ENCODE measurements at regions not wholly inside any gene's neighbourhood (a gene's known extent, or its start where the extent isn't known, plus 50 kb on each side); places are given as distances from the start of the nearest gene placed in this dataset.

- Histone ChIP-seq H3K9me3 (no peaks in the 10 kb centered on the region), H3K27ac (peak overlapping the region; percentile 96), H3K4me1 (ENCODE audit: control insufficient read depth in 1 of 2, insufficient read depth in 1 of 2, low read depth in 1 of 2, low read length in 1 of 2) (peaks cover 62 to 72% of the 10 kb centered on the region in 2 experiments), H3K27me3 (no peaks in the 10 kb centered on the region), H3K4me3 (ENCODE audit: low read depth in 1 of 2, low read length in 1 of 2) (peak overlapping the region; percentile 37 to 47), H3K36me3 (no peaks in the 10 kb centered on the region)
- TF ChIP-seq CTCF (IDR thresholded peaks at IDR 0.05), result no peak
Measured at GRCh38 chr2:62303788-62304187, 107.9 kb downstream of the B3GNT2 start.

GRCh38 chr2:62302631-62303435 lies 106.9 kb downstream of the B3GNT2 start:
- H3K9me3 ChIP-seq, result no peaks in the 10 kb centered on the region
- peak overlapping the region; percentile 96 for H3K27ac ChIP-seq
- peak overlapping the region; percentile 37 to 47 for H3K4me3 ChIP-seq (ENCODE audit: low read depth in 1 of 2, low read length in 1 of 2)
- no peaks in the 10 kb centered on the region for H3K36me3 ChIP-seq
- TF ChIP-seq CTCF (IDR thresholded peaks at IDR 0.05), result no peak
- H3K4me1 ChIP-seq (ENCODE audit: control insufficient read depth in 1 of 2, insufficient read depth in 1 of 2, low read depth in 1 of 2, low read length in 1 of 2), result peaks cover 59 to 68% of the 10 kb centered on the region in 2 experiments
- no peaks in the 10 kb centered on the region for H3K27me3 ChIP-seq

GRCh38 chr2:62300925-62301324 lies 105.0 kb downstream of the B3GNT2 start:
- Histone ChIP-seq H3K9me3 (no peaks in the 10 kb centered on the region), H3K4me3 (ENCODE audit: low read depth in 1 of 2, low read length in 1 of 2) (no peak overlapping the region), H3K36me3 (no peaks in the 10 kb centered on the region), H3K27me3 (no peaks in the 10 kb centered on the region), H3K4me1 (ENCODE audit: control insufficient read depth in 1 of 2, insufficient read depth in 1 of 2, low read depth in 1 of 2, low read length in 1 of 2) (peaks cover 40 to 49% of the 10 kb centered on the region in 2 experiments), H3K27ac (no peak overlapping the region)
- no peak for TF ChIP-seq CTCF (IDR thresholded peaks at IDR 0.05)

GRCh38 chr2:62297624-62298010 lies 101.7 kb downstream of the B3GNT2 start:
- Histone ChIP-seq H3K27ac (no peak overlapping the region), H3K4me1 (ENCODE audit: control insufficient read depth in 1 of 2, insufficient read depth in 1 of 2, low read depth in 1 of 2, low read length in 1 of 2) (peaks cover 7 to 16% of the 10 kb centered on the region in 2 experiments), H3K9me3 (no peaks in the 10 kb centered on the region), H3K36me3 (no peaks in the 10 kb centered on the region), H3K4me3 (ENCODE audit: low read depth in 1 of 2, low read length in 1 of 2) (no peak overlapping the region), H3K27me3 (no peaks in the 10 kb centered on the region)
- no peak for TF ChIP-seq CTCF (IDR thresholded peaks at IDR 0.05)

- no peaks in the 10 kb centered on the region for H3K36me3 ChIP-seq
- no peak overlapping the region for H3K27ac ChIP-seq
- no peak for TF ChIP-seq CTCF (IDR thresholded peaks at IDR 0.05)
- peaks cover under 1 to 10% of the 10 kb centered on the region in 2 experiments for H3K4me1 ChIP-seq (ENCODE audit: control insufficient read depth in 1 of 2, insufficient read depth in 1 of 2, low read depth in 1 of 2, low read length in 1 of 2)
- no peaks in the 10 kb centered on the region for H3K9me3 ChIP-seq
- H3K27me3 ChIP-seq, result no peaks in the 10 kb centered on the region
- H3K4me3 ChIP-seq (ENCODE audit: low read depth in 1 of 2, low read length in 1 of 2), result no peak overlapping the region
Measured at GRCh38 chr2:62296832-62297623, 101.1 kb downstream of the B3GNT2 start.

Data from neutrophil (primary cell).